GM18870 (cell line): ENCODE measurements at regions not wholly inside any gene's neighbourhood (a gene's known extent, or its start where the extent isn't known, plus 50 kb on each side); places are given as distances from the start of the nearest gene placed in this dataset.
"Not testable (repeated sequence)": the region's sequence is repeated elsewhere in the genome, so short reads cannot be mapped to it uniquely, and the experiment has no call there.

Source experiments
- ATAC-seq: cut with Tn5 transposase; IDR thresholded peaks from one replicate; pipeline ENCODE4 v1.9.1; 2021; ENCODE audit warnings: moderate library complexity; ENCODE audit not compliant: unreplicated experiment

- ATAC-seq, result no peak
Observed at GRCh38 chr1:81183051-81183450, 617.7 kb upstream of the ADGRL2 start.

GRCh38 chr1:81179242-81179641 lies 621.5 kb upstream of the ADGRL2 start:
- ATAC-seq, result no peak

GRCh38 chr1:81178431-81179093 lies 622.2 kb upstream of the ADGRL2 start:
- not testable (repeated sequence) for ATAC-seq

- no peak for ATAC-seq
Observed at GRCh38 chr1:81174811-81175476, 625.8 kb upstream of the ADGRL2 start.

GRCh38 chr1:81174052-81174451 lies 626.7 kb upstream of the ADGRL2 start:
- ATAC-seq, result no peak

- ATAC-seq, result no peak
Observed at GRCh38 chr1:81172483-81172882, 628.3 kb upstream of the ADGRL2 start.

GRCh38 chr1:81170721-81171120 lies 630.0 kb upstream of the ADGRL2 start:
- ATAC-seq, result no peak

GRCh38 chr1:81165963-81166362 lies 634.8 kb upstream of the ADGRL2 start:
- no peak for ATAC-seq

GRCh38 chr1:81160696-81161095 lies 640.0 kb upstream of the ADGRL2 start:
- ATAC-seq, result no peak

GRCh38 chr1:81158592-81158991 lies 642.1 kb upstream of the ADGRL2 start:
- no peak for ATAC-seq

GRCh38 chr1:81157686-81158085 lies 643.0 kb upstream of the ADGRL2 start:
- no peak for ATAC-seq

- no peak for ATAC-seq
Observed at GRCh38 chr1:81156887-81157286, 643.8 kb upstream of the ADGRL2 start.

GRCh38 chr1:81155131-81155530 lies 645.6 kb upstream of the ADGRL2 start:
- no peak for ATAC-seq

- no peak for ATAC-seq
Observed at GRCh38 chr1:81151206-81151605, 649.5 kb upstream of the ADGRL2 start.

- no peak for ATAC-seq
Observed at GRCh38 chr1:81149649-81150325, 650.9 kb upstream of the ADGRL2 start.

GRCh38 chr1:81144240-81144825 lies 656.4 kb upstream of the ADGRL2 start:
- no peak for ATAC-seq

GRCh38 chr1:81142099-81142826 lies 658.5 kb upstream of the ADGRL2 start:
- no peak for ATAC-seq

- no peak for ATAC-seq
Observed at GRCh38 chr1:81135524-81135923, 665.2 kb upstream of the ADGRL2 start.

- ATAC-seq, result no peak
Observed at GRCh38 chr1:81129776-81130175, 671.0 kb upstream of the ADGRL2 start.

GRCh38 chr1:81129366-81129765 lies 671.4 kb upstream of the ADGRL2 start:
- ATAC-seq, result no peak

GRCh38 chr1:81128079-81128478 lies 672.7 kb upstream of the ADGRL2 start:
- no peak for ATAC-seq
